HG03064 (cell line): ENCODE measurements at regions not wholly inside any gene's neighbourhood (a gene's known extent, or its start where the extent isn't known, plus 50 kb on each side); places are given as distances from the start of the nearest gene placed in this dataset.
"Not testable (repeated sequence)": the region's sequence is repeated elsewhere in the genome, so short reads cannot be mapped to it uniquely, and the experiment has no call there.

Experiments used
- ATAC-seq: cut with Tn5 transposase; IDR thresholded peaks from one replicate; pipeline ENCODE4 v1.9.1; 2021; ENCODE audit warnings: low read depth; ENCODE audit not compliant: unreplicated experiment

GRCh38 chr7:124643311-124643811, 122.2 kb downstream of the GPR37 start:
- ATAC-seq: no peak

- no peak for ATAC-seq
Measured at GRCh38 chr7:124635416-124635815, 130.2 kb downstream of the GPR37 start.

GRCh38 chr7:124633740-124634139, 131.9 kb downstream of the GPR37 start:
- no peak for ATAC-seq

- ATAC-seq: no peak
Measured at GRCh38 chr7:124630395-124630794, 135.2 kb downstream of the GPR37 start.

- no peak for ATAC-seq
Measured at GRCh38 chr7:124618871-124619270, 146.7 kb downstream of the GPR37 start.

- ATAC-seq: not testable (repeated sequence)
Measured at GRCh38 chr7:124618051-124618450, 147.5 kb downstream of the GPR37 start.

GRCh38 chr7:124603066-124603465, 162.5 kb downstream of the GPR37 start:
- no peak for ATAC-seq

- ATAC-seq: no peak
Measured at GRCh38 chr7:124597509-124597908, 168.1 kb downstream of the GPR37 start.

GRCh38 chr7:124596881-124597280, 168.7 kb downstream of the GPR37 start:
- ATAC-seq: no peak

GRCh38 chr7:124590814-124591213, 174.8 kb downstream of the GPR37 start:
- ATAC-seq: no peak

GRCh38 chr7:124577256-124577655, 188.3 kb downstream of the GPR37 start:
- ATAC-seq: no peak

- ATAC-seq: no peak
Measured at GRCh38 chr7:124575176-124575575, 190.4 kb downstream of the GPR37 start.

- ATAC-seq: no peak
Measured at GRCh38 chr7:124570558-124570957, 195.0 kb downstream of the GPR37 start.

GRCh38 chr7:124566583-124566982, 199.0 kb downstream of the GPR37 start:
- ATAC-seq: no peak

- no peak for ATAC-seq
Measured at GRCh38 chr7:124557587-124557986, 208.0 kb downstream of the GPR37 start.

GRCh38 chr7:124557101-124557500, 208.5 kb downstream of the GPR37 start:
- no peak for ATAC-seq

- ATAC-seq: no peak
Measured at GRCh38 chr7:124553502-124553901, 212.1 kb downstream of the GPR37 start.

- no peak for ATAC-seq
Measured at GRCh38 chr7:124552217-124552616, 213.4 kb downstream of the GPR37 start.

GRCh38 chr7:124550036-124550435, 215.6 kb downstream of the GPR37 start:
- ATAC-seq: no peak

- ATAC-seq: no peak
Measured at GRCh38 chr7:124542476-124542875, 223.1 kb downstream of the GPR37 start.

GRCh38 chr7:124536156-124536762, 229.3 kb downstream of the GPR37 start:
- no peak for ATAC-seq

- no peak for ATAC-seq
Measured at GRCh38 chr7:124532166-124532565, 233.4 kb downstream of the GPR37 start.

- no peak for ATAC-seq
Measured at GRCh38 chr7:124516911-124517310, 248.7 kb downstream of the GPR37 start.
